Neuronal stem cell (in vitro differentiated cells): ENCODE measurements at regions not wholly inside any gene's neighbourhood (a gene's known extent, or its start where the extent isn't known, plus 50 kb on each side); places are given as distances from the start of the nearest gene placed in this dataset.
"Not testable (repeated sequence)": the region's sequence is repeated elsewhere in the genome, so short reads cannot be mapped to it uniquely, and the experiment has no call there.

Source experiments
- DNase-seq: peaks from one replicate; pipeline ENCODE4 v3.0.0-alpha.2; 2013; ENCODE audit warnings: low spot score
- H2AFZ ChIP-seq: one replicate; pipeline ENCODE4 v1.6.1; 2013; ENCODE audit warnings: mild to moderate bottlenecking, low read length, inconsistent platforms
- H2AK5ac ChIP-seq: 2 replicates; pipeline ENCODE4 v1.6.1; 2013; ENCODE audit warnings: low read depth, mild to moderate bottlenecking, inconsistent platforms, low read length, moderate library complexity, mixed read lengths
- H2BK120ac ChIP-seq: 2 replicates; pipeline ENCODE4 v1.6.1; 2013; ENCODE audit warnings: low read depth, mild to moderate bottlenecking, inconsistent platforms, low read length, moderate library complexity, mixed read lengths
- H2BK12ac ChIP-seq: one replicate; pipeline ENCODE4 v1.6.1; 2013; ENCODE audit warnings: low read length, inconsistent platforms
- H2BK15ac ChIP-seq: 2 replicates; pipeline ENCODE4 v1.6.1; 2013; ENCODE audit warnings: mild to moderate bottlenecking, low read length, inconsistent platforms, mixed read lengths
- H2BK5ac ChIP-seq: one replicate; pipeline ENCODE4 v1.6.1; 2013; ENCODE audit warnings: inconsistent platforms, mild to moderate bottlenecking, low read length, moderate library complexity
- H3K14ac ChIP-seq: one replicate; pipeline ENCODE4 v1.6.1; 2013; ENCODE audit warnings: low read length, inconsistent platforms
- H3K18ac ChIP-seq: 2 replicates; pipeline ENCODE4 v1.6.1; 2013; ENCODE audit warnings: low read length, inconsistent platforms
- H3K23ac ChIP-seq: 2 replicates; pipeline ENCODE4 v1.6.1; 2013; ENCODE audit warnings: low read depth, mild to moderate bottlenecking, mixed read lengths, low read length, inconsistent platforms; ENCODE audit not compliant: poor library complexity
- H3K27ac ChIP-seq: replicated peaks from 3 replicates; pipeline ENCODE4 v1.5.1; 2013; ENCODE audit warnings: low read length, inconsistent platforms
- H3K27me3 ChIP-seq, 3 experiments: 2 replicates each; pipeline ENCODE4 v1.6.1; 2013; ENCODE audit warnings: low read length in 3 of 3, mild to moderate bottlenecking in 2 of 3, inconsistent platforms in 1 of 3, low read depth in 1 of 3, mixed read lengths in 1 of 3, moderate library complexity in 1 of 3; ENCODE audit not compliant: control insufficient read depth in 3 of 3, insufficient read depth in 3 of 3
- H3K36me3 ChIP-seq, 2 donors: replicated peaks in 1 of 2; 2 replicates each; pipeline ENCODE4 v1.6.1; 2013; ENCODE audit warnings: low read length in 2 of 2; ENCODE audit not compliant: control insufficient read depth in 2 of 2, insufficient read depth in 2 of 2
- H3K4ac ChIP-seq: 2 replicates; pipeline ENCODE4 v1.6.1; 2013; ENCODE audit warnings: inconsistent platforms, mild to moderate bottlenecking, low read length, moderate library complexity
- H3K4me1 ChIP-seq, 2 donors: 1 replicate in 1 of 2; 2 replicates in 1 of 2; pipeline ENCODE4 v1.6.1; 2013; ENCODE audit warnings: low read length in 2 of 2, low read depth in 1 of 2; ENCODE audit not compliant: control insufficient read depth in 2 of 2, insufficient read depth in 1 of 2
- H3K4me2 ChIP-seq: one replicate; pipeline ENCODE4 v1.6.1; 2013; ENCODE audit warnings: mild to moderate bottlenecking, low read length, inconsistent platforms; ENCODE audit not compliant: insufficient read depth, poor library complexity, severe bottlenecking
- H3K4me3 ChIP-seq, 2 donors: 2 replicates each; pipeline ENCODE4 v1.5.1; 2013; ENCODE audit warnings: low read length in 2 of 2, mild to moderate bottlenecking in 2 of 2, inconsistent platforms in 1 of 2, moderate library complexity in 1 of 2
- H3K79me1 ChIP-seq: one replicate; pipeline ENCODE4 v1.6.1; 2013; ENCODE audit warnings: low read depth, mild to moderate bottlenecking, inconsistent platforms, low read length, moderate library complexity
- H3K9ac ChIP-seq: one replicate; pipeline ENCODE4 v1.6.1; 2013; ENCODE audit warnings: mild to moderate bottlenecking, low read depth, low read length, inconsistent platforms; ENCODE audit not compliant: poor library complexity
- H3K9me3 ChIP-seq, 2 donors: replicated peaks in 1 of 2; 2 replicates each; pipeline versions ENCODE3 to v1.6.1; 2013; ENCODE audit warnings: low read length in 2 of 2, mild to moderate bottlenecking in 2 of 2, inconsistent platforms in 1 of 2, low read depth in 1 of 2, mixed read lengths in 1 of 2, moderate library complexity in 1 of 2; ENCODE audit not compliant: control insufficient read depth in 2 of 2, insufficient read depth in 1 of 2
- H4K8ac ChIP-seq: one replicate; pipeline ENCODE4 v1.6.1; 2013; ENCODE audit warnings: low read depth, mild to moderate bottlenecking, inconsistent platforms, low read length, moderate library complexity
- H4K91ac ChIP-seq: one replicate; pipeline ENCODE4 v1.6.1; 2013; ENCODE audit warnings: low read length, low read depth, mild to moderate bottlenecking, inconsistent platforms; ENCODE audit not compliant: poor library complexity
- WGBS, 2 donors: extraction: QIAGEN DNeasy Blood & Tissue Kit; methylation state at CpG; one replicate each; pipeline ENCODE4 v1.1.7; 2013; ENCODE audit warnings: missing lambda C conversion rate in 2 of 2, mixed read lengths in 1 of 2; ENCODE audit not compliant: insufficient read length in 2 of 2, insufficient replicate concordance in 1 of 2; ENCODE audit errors: extremely low coverage in 2 of 2; 5-methylcytosine and 5-hydroxymethylcytosine counted together

- Histone ChIP-seq H3K9me3 (no peaks in the 10 kb centered on the region), H4K91ac (no peak overlapping the region), H2AFZ (no peak overlapping the region), H3K27me3 (no peaks in the 10 kb centered on the region), H4K8ac (no peak overlapping the region), H3K23ac (no peak overlapping the region), H3K36me3 (no peaks in the 10 kb centered on the region), H3K4me1 (no peaks in the 10 kb centered on the region), H2BK15ac (no peak overlapping the region), H3K27ac (no peak overlapping the region), H2BK12ac (no peak overlapping the region), H3K14ac (no peak overlapping the region), H3K9ac (no peak overlapping the region), H3K4me2 (no peak overlapping the region), H3K4ac (no peak overlapping the region), H3K79me1 (no peaks in the 10 kb centered on the region), H2BK120ac (no peak overlapping the region), H3K18ac (no peak overlapping the region), H3K4me3 (no peak overlapping the region), H2BK5ac (no peak overlapping the region), H2AK5ac (no peak overlapping the region)
- no peak for DNase-seq
- WGBS, 2 donors, result no CpG with 5 or more reads among the region's 4 CpGs
These were observed 330.0 kb upstream of the GLI3 start for GRCh38 chr7:42567051-42567450.

DNA sequence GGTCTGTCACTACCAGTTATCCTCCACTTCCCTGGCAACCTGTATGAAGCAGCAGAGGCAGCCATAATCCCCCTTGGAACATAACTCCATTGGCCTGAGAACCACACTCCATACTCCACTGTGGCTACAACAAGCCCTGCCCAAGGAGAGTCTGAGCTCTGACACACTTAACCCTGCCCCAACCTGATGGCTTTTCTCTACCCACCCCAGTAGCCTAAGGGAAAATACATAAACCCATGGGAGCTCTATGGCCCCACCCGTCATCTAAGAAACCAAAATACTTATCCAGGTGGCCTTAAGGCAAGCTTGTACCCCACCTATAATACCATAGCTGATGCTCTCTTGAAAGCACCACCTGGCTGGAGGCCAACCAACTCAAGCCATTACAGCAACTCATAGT, 324.8 kb upstream of the GLI3 start:
- no peak for DNase-seq
- Histone ChIP-seq H3K9ac (no peak overlapping the region), H3K4me2 (no peak overlapping the region), H3K4ac (no peak overlapping the region), H3K9me3 (no peaks in the 10 kb centered on the region), H3K4me1 (no peaks in the 10 kb centered on the region), H4K8ac (no peak overlapping the region), H3K4me3 (no peak overlapping the region), H3K18ac (no peak overlapping the region), H2BK12ac (no peak overlapping the region), H3K27me3 (no peaks in the 10 kb centered on the region), H2BK5ac (no peak overlapping the region), H3K23ac (no peak overlapping the region), H3K27ac (no peak overlapping the region), H4K91ac (no peak overlapping the region), H2BK120ac (no peak overlapping the region), H3K14ac (no peak overlapping the region), H3K79me1 (no peaks in the 10 kb centered on the region), H2BK15ac (no peak overlapping the region), H2AK5ac (no peak overlapping the region), H3K36me3 (no peaks in the 10 kb centered on the region), H2AFZ (no peak overlapping the region)
- WGBS, 2 donors, result no CpG with 5 or more reads among the region's 1 CpG

DNA sequence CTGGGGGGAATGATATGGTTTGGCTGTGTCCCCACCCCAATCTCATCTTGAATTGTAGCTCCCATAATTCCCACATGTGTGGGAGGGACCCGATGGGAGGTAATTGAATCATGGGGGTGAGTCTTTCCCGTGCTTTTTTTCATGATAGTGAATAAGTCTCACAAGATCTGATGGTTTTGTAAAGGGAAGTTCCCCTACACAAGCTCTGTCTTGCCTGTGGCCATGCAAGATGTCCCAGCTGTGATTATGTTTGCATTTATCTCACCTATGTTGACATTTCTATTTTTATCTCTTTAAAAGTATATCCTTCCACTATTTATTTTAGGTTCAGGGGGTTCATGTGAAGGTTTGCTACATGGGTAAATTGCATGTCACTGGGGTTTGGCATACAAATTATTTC, 323.9 kb upstream of the GLI3 start:
- H3K9ac ChIP-seq, result no peak overlapping the region
- H2AK5ac ChIP-seq, result no peak overlapping the region
- H2BK12ac ChIP-seq, result no peak overlapping the region
- no peak overlapping the region for H3K27ac ChIP-seq
- H3K4me1 ChIP-seq, result no peaks in the 10 kb centered on the region
- H2AFZ ChIP-seq, result no peak overlapping the region
- no peak overlapping the region for H3K4ac ChIP-seq
- DNase-seq, result no peak
- no peaks in the 10 kb centered on the region for H3K27me3 ChIP-seq
- H4K8ac ChIP-seq, result no peak overlapping the region
- H3K79me1 ChIP-seq, result no peaks in the 10 kb centered on the region
- H2BK5ac ChIP-seq, result no peak overlapping the region
- no peak overlapping the region for H3K18ac ChIP-seq
- no CpG with 5 or more reads among the region's 2 CpGs for WGBS, 2 donors
- no peak overlapping the region for H3K4me2 ChIP-seq
- no peak overlapping the region for H2BK120ac ChIP-seq
- no peak overlapping the region for H3K23ac ChIP-seq
- H3K9me3 ChIP-seq, result no peaks in the 10 kb centered on the region
- H4K91ac ChIP-seq, result no peak overlapping the region
- H2BK15ac ChIP-seq, result no peak overlapping the region
- no peak overlapping the region for H3K4me3 ChIP-seq
- H3K36me3 ChIP-seq, result no peaks in the 10 kb centered on the region
- no peak overlapping the region for H3K14ac ChIP-seq

DNA sequence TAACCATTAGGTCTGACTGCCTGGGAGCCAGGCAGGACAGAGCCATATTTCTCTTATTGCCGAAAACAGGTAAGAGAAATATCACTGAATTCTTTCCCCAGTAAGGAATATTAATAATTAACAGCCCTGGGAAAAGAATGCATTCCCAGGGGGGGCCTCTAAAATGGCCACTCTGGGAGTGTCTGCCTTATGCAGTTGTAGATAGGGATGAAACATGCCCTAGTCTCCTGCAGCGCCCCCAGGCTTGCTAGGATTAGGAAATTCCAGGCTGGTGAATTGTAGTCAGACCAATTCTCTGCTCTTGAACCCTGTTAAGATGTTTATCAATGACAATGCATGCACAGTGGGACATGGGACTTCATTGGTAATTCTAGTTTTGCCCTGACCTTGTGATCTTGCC, 317.9 kb upstream of the GLI3 start:
- not testable (repeated sequence) for H2BK5ac ChIP-seq, H4K8ac ChIP-seq, H2BK12ac ChIP-seq, H3K4ac ChIP-seq, H3K4me3 ChIP-seq, H2BK120ac ChIP-seq, H3K4me1 ChIP-seq, H2AK5ac ChIP-seq, H3K79me1 ChIP-seq, H2AFZ ChIP-seq, H2BK15ac ChIP-seq, H3K23ac ChIP-seq, H3K36me3 ChIP-seq, H4K91ac ChIP-seq, H3K4me2 ChIP-seq, H3K9ac ChIP-seq, H3K14ac ChIP-seq, H3K27ac ChIP-seq, H3K27me3 ChIP-seq, DNase-seq, H3K18ac ChIP-seq
- WGBS, 2 donors, result no CpG with 5 or more reads among the region's 2 CpGs
- H3K9me3 ChIP-seq, result peaks cover 11 to 17% of the 10 kb centered on the region in 2 donors
